ENCODE measurements at regions not wholly inside any gene's neighbourhood (a gene's known extent, or its start where the extent isn't known, plus 50 kb on each side); places are given as distances from the start of the nearest gene placed in this dataset.
A peak's percentile ranks its signal among the peaks of the same experiment; 100 is the strongest.
"Not testable (repeated sequence)": the region's sequence is repeated elsewhere in the genome, so short reads cannot be mapped to it uniquely, and the experiment has no call there.

DNA sequence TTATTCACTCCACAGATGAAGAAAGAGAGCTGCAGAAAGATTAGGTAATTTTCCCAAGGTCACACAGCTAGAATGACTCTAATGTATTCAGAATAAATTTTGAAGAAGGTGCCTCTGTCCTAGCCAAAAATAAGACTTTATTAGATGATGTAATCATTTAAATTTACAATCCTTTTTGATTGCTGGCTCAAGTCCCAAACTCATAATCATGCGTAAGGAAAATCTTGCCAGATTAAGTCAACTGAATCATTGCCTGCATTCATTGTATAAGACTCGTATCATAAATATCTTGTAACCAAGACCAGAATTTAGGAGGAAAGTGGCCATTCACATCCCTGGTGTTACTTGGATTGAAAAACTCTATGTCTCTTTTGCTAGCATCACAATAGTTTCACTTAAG is 53.1 kb upstream of the STK39 start:
- in situ Hi-C loops (cut with HindIII; ENCODE audit: low sequenced_read_pairs), result no loop called here

DNA sequence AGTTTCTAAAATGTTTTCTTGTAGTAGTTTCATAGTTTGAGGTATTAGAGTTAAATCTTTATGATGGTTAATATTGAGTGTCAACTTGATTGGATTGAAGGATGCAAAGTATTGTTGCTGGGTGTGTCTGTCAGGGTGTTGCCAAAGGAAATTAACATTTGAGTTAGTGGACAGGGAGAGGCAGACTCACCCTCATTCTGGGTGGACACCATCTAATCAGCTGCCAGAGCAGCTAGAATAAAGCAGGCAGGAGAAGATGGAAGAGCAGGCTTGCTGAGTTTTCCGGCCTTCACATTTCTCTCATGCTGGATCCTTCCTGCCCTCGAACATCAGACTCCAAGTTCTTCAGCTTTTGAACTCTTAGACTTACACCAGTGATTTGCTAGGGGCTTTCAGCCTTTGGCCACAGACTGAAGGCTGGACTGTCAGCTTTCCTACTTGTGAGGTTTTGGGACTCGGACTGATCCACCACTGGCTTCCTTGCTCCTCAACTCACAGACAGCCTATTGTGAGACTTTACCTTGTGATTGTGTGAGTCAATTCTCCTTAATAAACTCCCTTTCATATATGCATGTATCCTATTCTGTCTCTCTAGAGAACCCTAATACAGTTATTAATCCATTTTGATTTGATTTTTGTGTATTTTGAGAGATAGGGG is 56.8 kb upstream of the STK39 start:
- in situ Hi-C loops (cut with HindIII; ENCODE audit: low sequenced_read_pairs), result no loop called here
- no peak for DNase-seq (ENCODE audit: low spot score)

More for the DNA sequence above, 53.1 kb upstream of the STK39 start:
- no peak for DNase-seq (ENCODE audit: low spot score)

DNA sequence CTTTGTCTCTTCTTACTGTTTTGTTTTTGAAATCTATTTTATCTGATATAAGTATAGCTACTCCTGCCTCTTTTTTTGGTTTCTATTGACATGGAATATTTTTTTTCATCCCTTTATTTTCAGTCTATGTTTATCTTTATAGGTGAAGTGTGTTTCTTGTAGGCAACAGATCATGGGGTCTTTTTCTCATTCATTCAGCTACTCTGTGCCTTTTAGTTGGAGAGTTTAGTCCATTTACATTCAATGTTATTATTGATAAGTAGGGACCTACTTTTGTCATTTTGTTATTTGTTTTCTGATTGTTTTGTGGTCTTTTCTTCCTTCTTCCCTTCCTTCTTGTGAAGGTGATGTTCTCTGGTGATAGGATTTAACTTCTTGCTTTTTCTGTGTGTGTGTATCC is 60.0 kb upstream of the STK39 start:
- DNase-seq (ENCODE audit: low spot score), result no peak
- in situ Hi-C loops (cut with HindIII; ENCODE audit: low sequenced_read_pairs), result no loop called here

DNA sequence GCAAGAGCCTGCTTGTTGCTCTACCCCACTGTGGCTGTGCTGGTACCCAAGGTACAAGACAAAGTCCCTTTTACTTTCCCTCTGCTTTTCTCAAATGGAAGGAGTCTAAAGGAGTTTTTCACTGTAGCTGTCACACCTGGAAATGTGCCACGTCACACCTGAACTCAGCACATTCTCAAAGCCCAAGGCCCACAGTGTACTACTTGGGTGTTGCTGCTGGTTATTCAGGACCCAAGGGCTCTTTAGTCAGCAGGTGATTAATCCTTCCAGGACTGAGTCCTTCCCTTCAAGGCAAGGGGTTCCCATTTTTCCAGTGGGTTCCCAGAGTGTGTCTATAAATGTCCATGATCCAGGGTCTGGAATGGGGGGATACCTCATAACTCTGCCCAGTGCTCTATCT is 63.2 kb upstream of the STK39 start:
- DNase-seq (ENCODE audit: low spot score), result no peak
- in situ Hi-C loops (cut with HindIII; ENCODE audit: low sequenced_read_pairs), result no loop called here

DNA sequence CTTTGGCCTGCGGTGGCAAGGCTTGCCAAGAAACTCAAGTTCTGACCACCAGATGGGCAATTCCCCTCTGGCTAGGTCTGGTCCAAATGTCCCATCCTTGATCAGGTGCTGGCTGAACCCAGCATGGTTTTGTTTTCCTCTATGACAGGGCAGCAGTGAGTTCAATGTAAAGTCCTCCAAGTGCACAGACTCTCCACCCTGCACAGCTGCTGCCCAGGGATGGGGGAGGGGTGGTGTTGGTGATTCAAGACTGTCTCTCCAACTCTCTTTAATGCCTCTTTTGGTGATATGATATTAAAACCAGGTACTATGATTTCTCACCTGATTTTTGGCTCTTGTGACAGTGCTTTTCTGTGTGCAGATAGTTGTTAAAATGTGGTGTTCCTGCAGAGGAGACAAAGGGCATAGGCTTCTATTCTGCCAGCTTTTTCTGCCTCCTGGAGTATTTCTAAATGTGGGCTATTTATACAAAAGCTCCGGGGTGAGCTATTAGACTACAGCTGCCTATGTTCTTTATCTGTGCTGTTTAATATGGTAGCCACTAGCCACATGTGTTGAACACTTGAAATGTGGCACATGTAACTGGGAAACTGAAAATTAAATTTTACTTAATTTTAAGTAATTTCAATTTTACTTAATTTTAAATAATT is 64.0 kb upstream of the STK39 start:
- in situ Hi-C loops (cut with HindIII; ENCODE audit: low sequenced_read_pairs), result no loop called here
- DNase-seq (ENCODE audit: low spot score), result peak; percentile 6

DNA sequence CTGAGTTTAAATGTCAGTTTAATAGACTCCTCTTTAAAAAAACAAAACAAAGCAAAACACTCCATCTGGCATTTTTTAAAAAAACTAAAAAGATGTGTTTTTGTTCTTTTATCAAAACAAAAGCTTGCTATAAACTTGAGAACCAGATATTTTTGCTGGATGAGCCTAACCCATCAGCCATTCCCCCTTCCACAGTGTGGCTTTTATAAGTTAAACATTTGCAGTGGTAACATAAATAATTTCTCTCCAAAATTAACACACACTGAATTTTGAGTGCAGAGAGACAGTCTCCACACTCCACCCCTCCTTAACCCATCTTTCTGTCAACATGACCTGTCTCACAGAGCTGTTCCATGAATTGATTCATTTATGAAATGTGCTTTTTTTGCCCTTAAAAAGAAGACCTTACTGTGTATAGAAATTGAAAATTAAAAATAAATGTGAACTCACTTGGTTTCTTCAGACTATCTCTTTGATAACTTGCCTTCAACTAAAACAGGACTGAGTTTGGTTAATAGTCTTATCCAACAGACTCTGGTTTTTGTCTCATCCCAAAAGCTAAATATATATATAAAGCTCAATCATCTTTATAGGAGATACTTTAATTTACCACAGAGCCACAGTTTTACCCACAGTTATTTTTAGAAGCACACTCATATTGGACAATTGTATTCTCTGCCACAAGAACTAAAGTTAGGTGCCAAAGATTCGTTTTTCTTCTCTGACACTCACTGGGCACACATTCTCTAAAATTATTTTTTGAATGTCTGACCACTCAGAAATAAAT is 64.8 kb upstream of the STK39 start:
- DNase-seq (ENCODE audit: low spot score), result no peak

DNA sequence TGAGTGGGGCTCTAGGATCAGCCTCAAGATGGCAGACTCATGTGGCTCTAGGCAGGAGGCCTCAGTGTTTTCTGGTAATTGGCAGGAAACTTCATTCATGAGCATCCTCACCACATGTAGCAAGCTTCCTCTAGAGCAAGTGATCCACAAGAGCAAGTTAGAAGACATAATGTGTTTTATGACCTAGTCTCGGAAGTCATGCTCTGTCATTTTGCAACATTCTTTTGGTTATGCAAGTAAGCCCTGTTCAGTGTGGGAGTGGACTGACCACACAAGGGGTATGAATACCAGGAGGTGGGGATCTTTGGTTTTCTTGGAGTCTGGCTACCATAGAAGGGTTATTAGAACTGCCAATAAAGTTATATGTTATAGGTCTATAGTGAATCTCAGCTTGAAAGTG is 66.8 kb upstream of the STK39 start:
- no peak for DNase-seq (ENCODE audit: low spot score)
- in situ Hi-C loops (cut with HindIII; ENCODE audit: low sequenced_read_pairs), result no loop called here

More for the DNA sequence above, 64.8 kb upstream of the STK39 start:
- in situ Hi-C loops (cut with HindIII; ENCODE audit: low sequenced_read_pairs), result no loop called here

DNA sequence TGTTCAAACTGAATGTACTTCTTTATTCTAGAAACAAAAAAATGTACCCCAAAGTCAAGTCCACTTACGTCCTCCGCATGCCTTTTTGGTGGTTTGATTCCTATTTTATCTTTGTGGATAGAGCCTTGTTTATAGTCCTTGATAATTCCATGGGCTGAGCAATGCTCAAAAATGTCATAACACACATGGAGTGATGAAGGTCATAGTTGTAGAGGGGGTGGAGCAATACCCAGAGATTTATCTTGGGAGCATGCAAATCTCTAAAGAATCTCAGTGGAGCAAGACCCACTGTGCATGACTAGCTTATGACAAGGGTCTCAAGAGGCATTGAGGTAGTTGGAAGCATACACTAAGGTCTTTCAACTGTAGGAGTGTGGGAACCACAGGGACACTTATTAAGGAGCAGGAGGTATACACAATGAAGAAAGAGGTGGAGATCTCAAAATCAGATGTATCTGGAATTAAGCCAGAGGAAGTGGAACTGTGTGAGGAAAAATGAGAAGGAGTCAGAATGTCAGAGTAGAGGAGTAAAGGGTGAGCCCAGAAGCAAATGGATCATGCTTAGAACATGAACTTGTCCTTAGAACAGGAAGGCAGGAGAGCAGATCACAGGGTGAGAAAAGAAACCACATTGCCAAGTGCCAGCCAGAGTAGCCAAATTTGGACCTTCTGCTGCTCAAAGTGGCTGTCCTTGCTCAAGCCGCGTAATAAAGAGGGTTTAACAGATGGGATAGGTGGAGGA is 68.1 kb upstream of the STK39 start:
- DNase-seq (ENCODE audit: low spot score), result no peak
- in situ Hi-C loops (cut with HindIII; ENCODE audit: low sequenced_read_pairs), result no loop called here

DNA sequence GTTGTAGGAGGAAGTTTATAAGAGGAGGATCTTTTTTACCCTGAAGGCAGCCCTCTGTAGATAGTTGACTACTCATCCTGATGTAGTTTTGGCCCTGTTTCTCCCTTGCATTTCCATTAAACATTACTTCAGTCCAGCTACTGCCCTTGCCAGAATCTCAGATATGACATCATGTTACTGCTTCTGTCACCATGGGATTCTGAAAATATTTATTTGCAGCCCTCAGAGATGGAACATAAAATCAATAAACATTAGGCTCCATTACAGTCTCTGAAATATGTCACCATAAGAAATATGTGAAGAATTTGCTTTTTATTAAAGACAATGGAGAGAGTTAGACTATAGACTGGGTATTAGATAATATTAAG is 68.7 kb upstream of the STK39 start:
- in situ Hi-C loops (cut with HindIII; ENCODE audit: low sequenced_read_pairs), result no loop called here
- DNase-seq (ENCODE audit: low spot score), result no peak

DNA sequence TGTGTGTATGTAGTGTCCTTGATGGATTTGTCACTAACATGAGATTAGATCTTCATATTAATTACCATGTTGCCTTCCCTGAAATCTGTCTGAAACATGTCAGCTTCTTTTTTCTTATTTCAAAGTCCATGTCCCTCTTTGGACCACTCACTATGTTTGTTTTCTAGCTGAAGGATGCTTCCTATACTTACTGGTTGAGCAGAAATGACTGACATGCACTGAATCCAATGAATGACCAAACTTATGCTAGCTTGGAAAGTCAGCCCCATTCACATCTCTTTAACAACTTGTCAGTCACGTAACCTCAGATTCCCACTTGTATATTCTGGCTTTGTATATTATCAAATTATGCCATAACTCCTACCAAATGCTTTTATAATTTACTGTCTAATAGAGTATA is 69.9 kb upstream of the STK39 start:
- in situ Hi-C loops (cut with HindIII; ENCODE audit: low sequenced_read_pairs), result no loop called here
- DNase-seq (ENCODE audit: low spot score), result no peak

DNA sequence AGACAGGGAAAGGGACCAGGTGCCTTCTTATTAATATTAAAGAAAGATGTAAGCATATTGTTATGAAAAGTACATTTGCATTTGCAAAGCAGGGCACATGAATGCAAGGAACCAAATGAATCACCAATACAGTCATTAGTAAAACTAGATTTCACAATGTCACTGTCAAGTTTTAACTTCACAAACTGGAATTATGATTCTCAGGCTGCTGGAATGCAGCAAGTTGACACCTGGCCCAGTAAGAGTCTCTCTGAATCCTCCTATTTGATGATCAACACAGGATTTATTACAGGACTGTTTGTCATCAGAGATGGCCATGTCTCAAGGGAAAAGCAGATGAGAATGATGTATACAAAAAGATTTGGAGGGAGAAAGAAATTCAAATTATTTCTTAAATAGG is 72.9 kb upstream of the STK39 start:
- no peak for DNase-seq (ENCODE audit: low spot score)
- in situ Hi-C loops (cut with HindIII; ENCODE audit: low sequenced_read_pairs), result no loop called here

DNA sequence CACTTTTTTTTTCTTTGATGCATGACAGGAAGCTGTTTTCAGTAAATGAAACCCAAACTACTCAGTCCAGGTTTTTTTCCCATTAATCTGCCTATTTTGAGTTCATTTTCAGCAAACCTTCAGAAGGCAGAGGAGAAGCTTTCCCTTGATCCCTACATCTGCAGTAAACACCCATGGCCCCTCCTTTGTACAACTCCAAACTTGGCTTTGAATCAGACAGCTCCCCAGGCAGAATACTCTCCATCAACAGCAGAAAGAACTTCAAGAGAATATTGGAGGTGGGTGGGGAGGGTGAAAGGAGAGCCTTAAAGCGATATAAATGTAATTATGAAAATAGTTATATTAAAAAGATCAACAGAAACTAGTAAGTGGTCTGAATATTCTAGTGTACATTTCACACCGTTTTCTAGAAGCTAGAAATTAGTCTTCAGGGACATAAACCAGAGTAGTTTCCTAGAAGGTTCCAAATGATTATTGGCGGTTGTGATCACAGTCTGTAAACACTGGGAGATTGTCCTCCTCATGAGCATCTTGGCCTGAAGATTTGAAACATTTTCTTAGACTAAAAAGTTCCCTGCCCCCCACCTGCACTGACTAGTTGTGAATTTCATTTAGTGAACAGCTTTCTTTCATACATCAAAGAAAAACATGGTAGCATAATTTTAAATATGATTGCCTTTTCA is 75.1 kb upstream of the STK39 start:
- DNase-seq (ENCODE audit: low spot score), result no peak
- in situ Hi-C loops (cut with HindIII; ENCODE audit: low sequenced_read_pairs), result no loop called here

DNA sequence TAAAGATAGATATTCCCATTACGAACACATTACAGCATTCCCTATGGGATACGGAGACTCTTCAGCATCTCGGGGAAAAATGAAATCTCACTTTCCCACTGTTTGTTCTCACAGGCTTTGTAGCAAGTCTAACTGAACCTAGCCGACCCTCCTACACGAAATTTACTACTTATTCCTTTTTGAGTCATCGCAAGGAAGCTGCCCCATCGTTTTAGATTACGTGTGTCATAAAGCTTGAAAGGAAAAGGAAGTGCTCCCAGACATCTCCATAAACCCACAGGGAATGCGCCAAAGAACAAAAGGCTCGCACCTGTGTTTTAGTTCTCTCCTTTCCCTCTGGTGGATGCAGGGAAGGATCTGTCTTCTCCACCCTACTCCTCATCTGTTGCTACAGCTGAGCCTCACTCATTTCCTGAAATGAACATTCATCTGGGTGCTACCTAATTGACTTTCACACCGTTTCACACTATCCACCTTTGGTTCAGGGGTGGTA is 76.2 kb upstream of the STK39 start:
- DNase-seq (ENCODE audit: low spot score), result no peak
- in situ Hi-C loops (cut with HindIII; ENCODE audit: low sequenced_read_pairs), result no loop called here

DNA sequence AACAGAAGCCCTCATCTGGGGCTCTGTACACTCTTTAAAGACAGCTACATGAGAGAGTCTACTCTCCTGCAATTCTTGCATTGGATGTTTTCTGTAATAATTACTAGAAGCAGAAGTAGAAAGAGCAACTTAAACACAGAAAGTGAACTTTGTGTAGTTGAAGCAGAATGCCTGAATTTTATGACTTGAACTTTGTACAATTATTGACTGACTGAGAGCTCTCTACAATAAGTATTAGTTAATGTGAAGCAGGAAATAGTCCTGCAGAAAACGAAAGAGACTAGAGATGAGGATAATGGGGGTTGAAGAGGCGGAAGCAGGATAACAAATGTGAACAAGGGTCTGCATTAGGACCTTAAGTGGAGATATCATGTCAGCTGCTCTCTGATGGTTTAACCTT is 79.2 kb upstream of the STK39 start:
- no peak for DNase-seq (ENCODE audit: low spot score)
- in situ Hi-C loops (cut with HindIII; ENCODE audit: low sequenced_read_pairs), result no loop called here

DNA sequence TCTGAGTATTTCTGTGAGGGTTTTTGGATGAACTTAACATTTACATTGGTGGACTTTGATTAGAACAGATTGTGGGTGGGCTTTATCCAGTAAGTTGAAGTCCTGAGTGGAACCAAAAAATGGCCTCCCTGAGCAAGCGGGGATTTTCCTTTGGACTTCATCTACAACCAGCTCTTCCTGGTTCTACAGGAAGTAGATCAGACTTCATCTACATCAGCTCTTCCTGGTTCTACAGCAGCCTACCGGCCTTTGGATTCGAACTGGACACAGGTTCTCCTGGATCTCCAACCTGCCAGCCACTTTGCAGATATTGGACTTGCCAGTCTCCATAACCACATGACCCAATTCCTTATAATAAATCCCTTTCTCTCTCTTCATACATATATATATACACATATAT is 79.9 kb upstream of the STK39 start:
- in situ Hi-C loops (cut with HindIII; ENCODE audit: low sequenced_read_pairs), result no loop called here

DNA sequence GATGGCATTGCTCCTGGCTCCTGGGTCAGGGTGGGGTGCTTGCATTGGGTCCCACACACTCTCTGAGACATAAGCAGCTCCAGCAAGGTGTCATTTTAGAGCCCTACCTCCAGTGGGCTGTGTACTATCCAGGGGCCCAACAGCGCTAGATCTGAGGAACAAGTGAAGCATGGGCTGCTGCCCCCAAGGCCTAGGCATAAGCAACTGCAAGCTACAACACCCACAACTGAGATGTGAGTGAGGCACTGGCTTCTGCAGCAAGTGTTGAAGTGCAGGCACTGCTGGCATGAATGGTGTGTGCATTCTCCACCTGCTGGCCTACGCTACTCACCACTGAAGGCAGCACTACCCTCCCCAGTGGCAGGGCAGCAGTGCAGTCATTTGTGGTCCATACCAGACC is 81.0 kb upstream of the STK39 start:
- no peak for DNase-seq (ENCODE audit: low spot score)
- in situ Hi-C loops (cut with HindIII; ENCODE audit: low sequenced_read_pairs), result no loop called here

More for the DNA sequence above, 79.9 kb upstream of the STK39 start:
- no peak for DNase-seq (ENCODE audit: low spot score)

DNA sequence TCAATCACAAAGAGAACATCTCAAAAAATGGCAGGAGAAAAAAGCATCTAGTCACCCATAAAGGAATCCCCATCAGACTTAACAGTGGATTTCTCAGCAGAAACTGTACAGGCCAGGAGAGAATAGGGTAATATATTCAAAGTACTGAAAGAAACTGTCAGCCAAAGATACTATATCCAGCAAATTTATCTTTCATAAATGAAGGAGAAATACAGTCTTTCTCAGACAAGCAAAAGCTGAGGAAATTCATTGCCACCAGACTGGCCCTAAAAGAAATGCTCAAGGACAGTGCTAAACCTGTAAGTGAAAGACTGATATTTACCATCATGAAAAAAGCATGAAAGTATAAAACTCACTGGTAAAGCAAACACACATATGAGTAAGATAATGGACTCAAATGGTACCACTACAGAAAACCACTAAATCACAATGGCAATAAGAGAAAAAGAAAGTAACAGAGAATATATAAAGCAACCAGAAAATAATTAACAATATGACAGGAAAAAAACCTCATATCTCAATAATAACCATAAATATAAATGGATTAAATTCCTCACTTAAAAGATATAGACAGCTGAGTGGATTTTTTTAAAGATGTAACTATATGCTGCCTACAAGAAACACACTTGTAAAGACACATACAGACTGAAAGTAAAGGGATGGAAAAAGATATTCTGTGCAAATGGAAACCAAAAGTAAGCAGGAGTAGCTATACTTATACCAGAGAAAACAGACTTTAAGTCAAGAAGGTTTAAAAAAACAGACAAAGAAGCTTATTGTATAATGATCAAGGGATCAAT is 83.4 kb upstream of the STK39 start:
- in situ Hi-C loops (cut with HindIII; ENCODE audit: low sequenced_read_pairs), result no loop called here
- no peak for DNase-seq (ENCODE audit: low spot score)

DNA sequence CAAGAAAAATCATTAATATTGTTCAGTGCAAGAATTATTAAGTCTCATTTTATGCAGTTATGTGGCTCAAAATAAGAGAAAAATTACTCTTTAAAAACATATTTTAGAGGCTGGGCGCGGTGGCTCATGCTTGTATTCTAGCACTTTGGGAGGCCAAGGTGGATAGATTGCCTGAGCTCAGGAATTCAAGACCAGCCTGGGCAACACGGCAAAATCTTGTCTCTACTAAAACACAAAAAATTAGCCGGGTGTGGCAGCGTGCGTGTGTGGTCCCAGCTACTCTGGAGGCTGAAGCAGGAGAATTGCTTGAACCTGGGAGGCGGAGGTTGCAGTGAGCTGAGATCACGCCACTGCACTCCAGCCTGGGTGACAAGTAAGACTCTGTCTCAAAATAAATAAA is 87.9 kb upstream of the STK39 start:
- DNase-seq (ENCODE audit: low spot score); in situ Hi-C loops (cut with HindIII; ENCODE audit: low sequenced_read_pairs): not testable (repeated sequence)

All from G401 (cell line).